Stomach (tissue), 4 donors: ENCODE measurements at regions not wholly inside any gene's neighbourhood (a gene's known extent, or its start where the extent isn't known, plus 50 kb on each side); places are given as distances from the start of the nearest gene placed in this dataset.

Experiments
- EP300 ChIP-seq: sonication (generic); formaldehyde crosslinking; IDR thresholded peaks from one replicate; pipeline ENCODE4 v1.6.1; 2017; ENCODE audit warnings: antibody characterized with exemption
- POLR2AphosphoS5 ChIP-seq, 3 donors: sonication (generic); formaldehyde crosslinking; IDR thresholded peaks; one replicate each; pipeline ENCODE4 v1.6.1; 2016; ENCODE audit warnings: antibody characterized with exemption in 3 of 3
- TF ChIP-seq, protein P1 (sequence below), 7 experiments: fragments of 450-650 bp in 4 of 7; fragments of 200-600 bp in 3 of 7; sonication (generic) in 3 of 7; IDR thresholded peaks; one replicate each; pipeline ENCODE4 v1.5.1; 2016 to 2019; ENCODE audit warnings: antibody characterized with exemption in 7 of 7, control low read depth in 2 of 7, mild to moderate bottlenecking in 1 of 7

DNA sequence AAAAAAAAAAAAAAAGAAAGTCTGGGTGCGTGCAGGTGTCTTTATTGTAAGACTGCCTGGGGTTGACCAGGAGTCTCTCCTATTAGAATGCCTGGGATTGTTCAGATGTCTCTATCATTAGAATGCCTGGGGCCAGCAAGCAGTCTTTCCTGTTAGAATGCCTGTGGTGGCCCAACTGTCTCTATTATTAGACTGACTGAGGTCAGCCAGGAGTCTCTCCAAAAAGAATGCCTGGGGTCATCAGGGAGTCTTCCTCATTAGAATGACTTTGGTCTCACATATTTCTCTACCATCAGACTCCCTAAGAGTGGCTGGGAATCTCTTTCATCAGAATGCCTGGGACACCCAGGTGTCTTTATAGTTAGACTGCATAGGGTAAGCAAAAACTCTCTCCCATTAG is 1577.5 kb downstream of the UQCRFS1 start:
- TF ChIP-seq EP300 (no peak), POLR2AphosphoS5 (IDR thresholded peaks at IDR 0.05) (no peak)
- TF ChIP-seq, protein P1, sequence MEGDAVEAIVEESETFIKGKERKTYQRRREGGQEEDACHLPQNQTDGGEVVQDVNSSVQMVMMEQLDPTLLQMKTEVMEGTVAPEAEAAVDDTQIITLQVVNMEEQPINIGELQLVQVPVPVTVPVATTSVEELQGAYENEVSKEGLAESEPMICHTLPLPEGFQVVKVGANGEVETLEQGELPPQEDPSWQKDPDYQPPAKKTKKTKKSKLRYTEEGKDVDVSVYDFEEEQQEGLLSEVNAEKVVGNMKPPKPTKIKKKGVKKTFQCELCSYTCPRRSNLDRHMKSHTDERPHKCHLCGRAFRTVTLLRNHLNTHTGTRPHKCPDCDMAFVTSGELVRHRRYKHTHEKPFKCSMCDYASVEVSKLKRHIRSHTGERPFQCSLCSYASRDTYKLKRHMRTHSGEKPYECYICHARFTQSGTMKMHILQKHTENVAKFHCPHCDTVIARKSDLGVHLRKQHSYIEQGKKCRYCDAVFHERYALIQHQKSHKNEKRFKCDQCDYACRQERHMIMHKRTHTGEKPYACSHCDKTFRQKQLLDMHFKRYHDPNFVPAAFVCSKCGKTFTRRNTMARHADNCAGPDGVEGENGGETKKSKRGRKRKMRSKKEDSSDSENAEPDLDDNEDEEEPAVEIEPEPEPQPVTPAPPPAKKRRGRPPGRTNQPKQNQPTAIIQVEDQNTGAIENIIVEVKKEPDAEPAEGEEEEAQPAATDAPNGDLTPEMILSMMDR (IDR thresholded peaks at IDR 0.05): no peak
